ENCODE measurements at regions not wholly inside any gene's neighbourhood (a gene's known extent, or its start where the extent isn't known, plus 50 kb on each side); places are given as distances from the start of the nearest gene placed in this dataset.

- no peak for TF ChIP-seq CTCF (IDR thresholded peaks at IDR 0.05; ENCODE audit: insufficient read depth, low read depth, low read length, missing control alignments)
- no peak overlapping the region for H3K4me3 ChIP-seq (ENCODE audit: low read length)
- no peak for DNase-seq (ENCODE audit: low read depth)
These were observed 56.3 kb upstream of the SLC22A11 start for GRCh38 chr11:64499261-64500004.

GRCh38 chr11:64500176-64501013 lies 55.3 kb upstream of the SLC22A11 start:
- H3K4me3 ChIP-seq (ENCODE audit: low read length) = no peak overlapping the region
- no peak for DNase-seq (ENCODE audit: low read depth)
- TF ChIP-seq CTCF (IDR thresholded peaks at IDR 0.05; ENCODE audit: insufficient read depth, low read depth, low read length, missing control alignments) = no peak

- no peak overlapping the region for H3K4me3 ChIP-seq (ENCODE audit: low read length)
- no peak for TF ChIP-seq CTCF (IDR thresholded peaks at IDR 0.05; ENCODE audit: insufficient read depth, low read depth, low read length, missing control alignments)
- no peak for DNase-seq (ENCODE audit: low read depth)
These were observed 54.0 kb upstream of the SLC22A11 start for GRCh38 chr11:64501500-64502427.

GRCh38 chr11:64502634-64503033 lies 53.1 kb upstream of the SLC22A11 start:
- no peak for TF ChIP-seq CTCF (IDR thresholded peaks at IDR 0.05; ENCODE audit: insufficient read depth, low read depth, low read length, missing control alignments)
- no peak overlapping the region for H3K4me3 ChIP-seq (ENCODE audit: low read length)
- DNase-seq (ENCODE audit: low read depth) = no peak

GRCh38 chr11:64503186-64503753 lies 52.5 kb upstream of the SLC22A11 start:
- no peak for DNase-seq (ENCODE audit: low read depth)
- TF ChIP-seq CTCF (IDR thresholded peaks at IDR 0.05; ENCODE audit: insufficient read depth, low read depth, low read length, missing control alignments) = no peak
- no peak overlapping the region for H3K4me3 ChIP-seq (ENCODE audit: low read length)

GRCh38 chr11:64504999-64505398 lies 50.7 kb upstream of the SLC22A11 start:
- TF ChIP-seq CTCF (IDR thresholded peaks at IDR 0.05; ENCODE audit: insufficient read depth, low read depth, low read length, missing control alignments) = no peak
- H3K4me3 ChIP-seq (ENCODE audit: low read length) = no peak overlapping the region
- no peak for DNase-seq (ENCODE audit: low read depth)

All from epithelial cell of esophagus (primary cell).